NCI-H774 (cell line): ENCODE measurements at regions not wholly inside any gene's neighbourhood (a gene's known extent, or its start where the extent isn't known, plus 50 kb on each side); places are given as distances from the start of the nearest gene placed in this dataset.
"Not testable (repeated sequence)": the region's sequence is repeated elsewhere in the genome, so short reads cannot be mapped to it uniquely, and the experiment has no call there.

Experiments
- DNase-seq: peaks from one replicate; lab custom pipeline; 2025; lab: John Stamatoyannopoulos, UW

GRCh38 chr6:84871925-84872324 is 107.5 kb upstream of the TBX18 start:
- DNase-seq: no peak

GRCh38 chr6:84870672-84871071 is 106.3 kb upstream of the TBX18 start:
- no peak for DNase-seq

- no peak for DNase-seq
Observed at GRCh38 chr6:84868149-84868548, 103.8 kb upstream of the TBX18 start.

GRCh38 chr6:84867521-84867920 is 103.1 kb upstream of the TBX18 start:
- no peak for DNase-seq

GRCh38 chr6:84866715-84867114 is 102.3 kb upstream of the TBX18 start:
- DNase-seq: no peak

DNA sequence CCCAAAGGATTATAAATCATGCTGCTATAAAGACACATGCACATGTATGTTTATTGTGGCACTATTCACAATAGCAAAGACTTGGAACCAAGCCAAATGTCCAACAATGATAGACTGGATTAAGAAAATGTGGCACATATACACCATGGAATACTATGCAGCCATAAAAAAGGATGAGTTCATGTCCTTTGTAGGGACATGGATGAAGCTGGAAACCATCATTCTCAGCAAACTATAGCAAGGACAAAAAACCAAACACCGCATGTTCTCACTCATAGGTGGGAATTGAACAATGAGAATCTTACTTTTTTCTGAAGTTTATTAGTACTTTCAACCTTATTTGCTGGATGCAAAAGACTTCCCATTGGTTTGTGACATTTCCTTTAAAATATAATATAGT is 101.0 kb upstream of the TBX18 start:
- not testable (repeated sequence) for DNase-seq

GRCh38 chr6:84862843-84863242 is 98.4 kb upstream of the TBX18 start:
- DNase-seq: no peak

- no peak for DNase-seq
Observed at GRCh38 chr6:84860920-84861319, 96.5 kb upstream of the TBX18 start.

GRCh38 chr6:84860509-84860908 is 96.1 kb upstream of the TBX18 start:
- no peak for DNase-seq

- no peak for DNase-seq
Observed at GRCh38 chr6:84854811-84855400, 90.5 kb upstream of the TBX18 start.

- DNase-seq: no peak
Observed at GRCh38 chr6:84853901-84854300, 89.5 kb upstream of the TBX18 start.

GRCh38 chr6:84848960-84849359 is 84.6 kb upstream of the TBX18 start:
- DNase-seq: no peak

GRCh38 chr6:84847390-84848160 is 83.2 kb upstream of the TBX18 start:
- DNase-seq: no peak

DNA sequence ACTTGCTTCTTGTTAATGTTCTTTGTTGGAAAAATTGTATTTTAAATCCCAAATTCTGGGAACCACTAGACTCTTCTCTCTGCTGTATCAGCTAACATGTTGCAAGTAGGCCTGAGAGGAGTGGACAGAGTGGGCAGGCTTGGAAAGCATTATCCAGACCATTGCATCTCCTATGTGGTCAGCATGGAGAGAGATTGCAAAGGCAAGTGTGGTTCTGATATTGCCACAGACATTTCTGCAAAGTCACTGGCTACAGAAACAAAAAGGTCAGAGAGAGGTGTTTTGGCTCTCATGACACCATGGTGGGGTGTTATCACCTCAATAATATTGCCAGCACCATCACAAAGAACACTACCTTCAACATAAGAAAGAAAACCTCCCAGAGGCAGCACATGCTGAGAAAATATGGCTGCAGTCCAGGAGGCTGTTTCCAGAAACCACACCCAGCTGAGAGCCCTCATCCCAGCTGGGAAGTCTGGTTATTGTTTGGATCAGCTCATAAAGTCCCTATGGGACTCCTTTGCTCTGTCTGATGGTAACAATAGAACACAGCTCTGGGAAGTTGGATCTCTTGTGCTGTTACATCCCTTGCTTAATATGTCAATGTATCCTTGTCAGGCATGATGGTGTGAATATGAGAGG is 78.2 kb upstream of the TBX18 start:
- no peak for DNase-seq

- DNase-seq: not testable (repeated sequence)
Observed at GRCh38 chr6:84837068-84837866, 72.9 kb upstream of the TBX18 start.

DNA sequence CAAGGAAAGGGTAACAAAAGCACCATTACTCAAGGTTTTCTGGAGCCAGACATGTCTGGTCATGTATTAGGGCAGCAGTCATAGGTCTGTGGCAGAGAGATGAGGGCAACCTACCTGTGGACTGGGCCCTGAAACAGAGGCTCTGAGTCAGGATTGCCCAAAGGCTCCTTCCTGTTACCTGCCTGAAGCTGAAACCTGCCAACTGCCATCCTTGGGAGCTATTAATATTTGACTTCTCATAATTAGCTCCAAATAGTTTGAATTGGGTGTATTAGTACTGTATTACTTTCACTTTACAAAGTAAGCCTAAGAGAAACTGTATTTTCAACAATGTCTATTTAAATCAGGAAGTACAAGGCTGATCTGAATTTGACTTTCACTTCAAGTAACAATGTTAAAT is 72.0 kb upstream of the TBX18 start:
- DNase-seq: no peak

DNA sequence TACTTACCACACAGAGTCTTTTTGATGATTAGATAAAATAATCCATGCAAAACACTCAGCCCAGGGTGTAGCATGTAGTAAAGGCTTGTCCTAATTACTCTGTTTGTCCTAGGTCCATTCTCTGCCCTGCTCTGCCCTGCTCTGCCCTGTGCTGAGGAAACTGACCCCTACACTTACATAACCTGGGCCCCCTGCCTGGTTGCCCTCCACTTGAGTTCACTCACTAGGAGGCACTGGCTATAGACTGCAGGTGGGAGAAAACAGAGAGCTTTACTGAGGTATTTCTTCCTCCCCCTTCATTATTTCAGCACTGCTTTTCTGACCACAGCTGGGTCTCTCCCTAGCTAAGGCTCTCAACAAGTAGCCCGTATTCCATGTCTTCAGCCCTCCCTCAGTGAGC is 70.9 kb upstream of the TBX18 start:
- DNase-seq: no peak

- DNase-seq: not testable (repeated sequence)
Observed at GRCh38 chr6:84831924-84832323, 67.5 kb upstream of the TBX18 start.

DNA sequence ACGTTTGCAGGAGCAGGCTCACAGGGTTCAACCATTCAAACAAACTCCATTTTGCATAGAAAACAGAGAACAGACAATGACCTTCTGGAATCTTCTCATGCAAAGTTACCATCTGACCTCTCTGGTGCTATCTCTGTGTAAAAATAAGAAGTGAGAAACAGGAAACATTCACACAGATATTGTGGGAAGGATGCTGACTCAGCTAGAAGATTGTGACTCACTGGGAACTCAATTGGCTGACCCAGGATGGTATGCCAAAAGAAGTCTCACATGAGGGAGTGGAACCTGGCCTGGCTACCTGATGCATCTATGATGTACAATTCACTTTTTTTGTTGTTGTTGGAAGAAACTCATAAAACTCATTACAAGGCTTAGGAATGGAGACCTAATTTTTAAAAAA is 61.1 kb upstream of the TBX18 start:
- no peak for DNase-seq

- not testable (repeated sequence) for DNase-seq
Observed at GRCh38 chr6:84821314-84821713, 56.9 kb upstream of the TBX18 start.

DNA sequence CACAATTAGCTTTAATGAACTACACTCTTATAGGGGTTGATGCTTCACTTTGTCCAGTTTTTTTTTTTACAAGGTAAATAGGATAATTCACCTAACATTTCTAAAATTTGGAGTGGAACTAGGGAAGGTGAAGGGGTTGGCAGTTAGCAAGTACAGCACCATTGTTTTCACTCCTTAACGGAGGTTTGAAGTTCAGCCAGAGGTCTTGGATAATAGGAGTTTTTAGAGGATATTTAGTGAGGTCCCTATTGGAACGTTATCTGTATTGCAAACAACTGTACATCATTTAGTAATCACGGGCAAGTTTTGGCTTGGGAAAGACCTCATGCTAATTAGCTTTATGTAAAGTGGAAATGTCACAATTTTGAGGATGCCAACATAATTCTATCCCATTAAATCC is 52.3 kb upstream of the TBX18 start:
- DNase-seq: no peak

GRCh38 chr6:84815896-84816735 is 51.7 kb upstream of the TBX18 start:
- no peak for DNase-seq
